ENCODE measurements at regions not wholly inside any gene's neighbourhood (a gene's known extent, or its start where the extent isn't known, plus 50 kb on each side); places are given as distances from the start of the nearest gene placed in this dataset.

GRCh38 chr5:82525626-82526025, 247.5 kb upstream of the RPS23 start:
- Histone ChIP-seq H3K9ac (no peak overlapping the region), H3K27ac (no peak overlapping the region), H2AFZ (no peak overlapping the region), H3K27me3 (ENCODE audit: control insufficient read depth, insufficient read depth, low read length) (no peaks in the 10 kb centered on the region), H3K4me3 (ENCODE audit: low read depth, low read length) (no peak overlapping the region), H3K36me3 (ENCODE audit: control insufficient read depth, insufficient read depth, low read length) (no peaks in the 10 kb centered on the region), H3K79me2 (no peaks in the 10 kb centered on the region), H3K4me2 (ENCODE audit: low read length) (no peak overlapping the region), H3K9me3 (ENCODE audit: control insufficient read depth, low read length) (no peaks in the 10 kb centered on the region), H3K4me1 (peaks cover 9% of the 10 kb centered on the region)
- no peak for TF ChIP-seq CTCF (IDR thresholded peaks at IDR 0.05)

- no peak for TF ChIP-seq CTCF (IDR thresholded peaks at IDR 0.05)
- Histone ChIP-seq H2AFZ (no peak overlapping the region), H3K9ac (no peak overlapping the region), H3K9me3 (ENCODE audit: control insufficient read depth, low read length) (no peaks in the 10 kb centered on the region), H3K4me2 (ENCODE audit: low read length) (no peak overlapping the region), H3K27ac (no peak overlapping the region), H3K36me3 (ENCODE audit: control insufficient read depth, insufficient read depth, low read length) (no peaks in the 10 kb centered on the region), H3K79me2 (no peaks in the 10 kb centered on the region), H3K4me1 (peaks cover 9% of the 10 kb centered on the region), H3K27me3 (ENCODE audit: control insufficient read depth, insufficient read depth, low read length) (no peaks in the 10 kb centered on the region), H3K4me3 (ENCODE audit: low read depth, low read length) (no peak overlapping the region)
These were observed 245.5 kb upstream of the RPS23 start for GRCh38 chr5:82523633-82524032.

- Histone ChIP-seq H3K4me2 (ENCODE audit: low read length) (no peak overlapping the region), H3K9me3 (ENCODE audit: control insufficient read depth, low read length) (no peaks in the 10 kb centered on the region), H3K79me2 (no peaks in the 10 kb centered on the region), H3K9ac (no peak overlapping the region), H2AFZ (no peak overlapping the region), H3K4me3 (ENCODE audit: low read depth, low read length) (no peak overlapping the region), H3K4me1 (peaks cover 9% of the 10 kb centered on the region), H3K36me3 (ENCODE audit: control insufficient read depth, insufficient read depth, low read length) (no peaks in the 10 kb centered on the region), H3K27ac (no peak overlapping the region), H3K27me3 (ENCODE audit: control insufficient read depth, insufficient read depth, low read length) (no peaks in the 10 kb centered on the region)
- TF ChIP-seq CTCF (IDR thresholded peaks at IDR 0.05): no peak
These were observed 244.7 kb upstream of the RPS23 start for GRCh38 chr5:82522897-82523296.

GRCh38 chr5:82521431-82522051, 243.4 kb upstream of the RPS23 start:
- no peaks in the 10 kb centered on the region for H3K36me3 ChIP-seq (ENCODE audit: control insufficient read depth, insufficient read depth, low read length)
- no peak overlapping the region for H3K27ac ChIP-seq
- no peak for TF ChIP-seq CTCF (IDR thresholded peaks at IDR 0.05)
- no peaks in the 10 kb centered on the region for H3K79me2 ChIP-seq
- H3K4me1 ChIP-seq: peaks cover 9% of the 10 kb centered on the region
- H3K9me3 ChIP-seq (ENCODE audit: control insufficient read depth, low read length): no peaks in the 10 kb centered on the region
- no peak overlapping the region for H3K4me3 ChIP-seq (ENCODE audit: low read depth, low read length)
- no peaks in the 10 kb centered on the region for H3K27me3 ChIP-seq (ENCODE audit: control insufficient read depth, insufficient read depth, low read length)
- no peak overlapping the region for H2AFZ ChIP-seq
- H3K9ac ChIP-seq: no peak overlapping the region
- H3K4me2 ChIP-seq (ENCODE audit: low read length): no peak overlapping the region

- Histone ChIP-seq H3K36me3 (ENCODE audit: control insufficient read depth, insufficient read depth, low read length) (no peaks in the 10 kb centered on the region), H3K4me1 (peaks cover 9% of the 10 kb centered on the region), H3K9me3 (ENCODE audit: control insufficient read depth, low read length) (no peaks in the 10 kb centered on the region), H3K9ac (no peak overlapping the region), H3K79me2 (no peaks in the 10 kb centered on the region), H2AFZ (no peak overlapping the region), H3K27me3 (ENCODE audit: control insufficient read depth, insufficient read depth, low read length) (no peaks in the 10 kb centered on the region), H3K4me3 (ENCODE audit: low read depth, low read length) (no peak overlapping the region), H3K27ac (no peak overlapping the region), H3K4me2 (ENCODE audit: low read length) (no peak overlapping the region)
- TF ChIP-seq CTCF (IDR thresholded peaks at IDR 0.05): no peak
These were observed 241.4 kb upstream of the RPS23 start for GRCh38 chr5:82519558-82519957.

Measured in parathyroid adenoma (tissue), 2 donors.